ENCODE measurements at regions not wholly inside any gene's neighbourhood (a gene's known extent, or its start where the extent isn't known, plus 50 kb on each side); places are given as distances from the start of the nearest gene placed in this dataset.

DNA sequence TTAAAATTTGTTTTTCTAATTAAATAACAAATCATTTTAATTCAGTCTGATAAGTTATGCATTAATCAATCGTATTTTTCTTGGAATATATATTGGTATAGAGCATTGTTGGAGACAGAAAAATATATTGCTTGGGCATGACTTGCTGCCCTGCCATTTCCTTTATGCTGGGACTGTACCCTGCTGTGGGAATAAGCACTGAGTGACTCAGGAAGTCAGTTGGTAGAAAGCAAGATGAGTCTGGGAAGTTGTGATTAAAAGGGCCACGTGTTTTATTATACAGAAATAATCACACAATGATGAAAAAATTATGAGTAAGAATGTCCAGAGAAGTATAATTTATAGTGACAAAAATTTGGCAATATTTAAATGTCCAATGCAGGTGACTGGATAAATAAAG, 139.5 kb downstream of the KIF18A start:
- no peak for DNase-seq
- Mint-ChIP-seq H3K4me1 (ENCODE audit: low read depth, unreplicated experiment) (peaks cover 7% of the 10 kb centered on the region), H3K4me3 (ENCODE audit: unreplicated experiment) (no peak overlapping the region), H3K27me3 (ENCODE audit: insufficient read depth, unreplicated experiment) (no peaks in the 10 kb centered on the region), H3K9me3 (ENCODE audit: unreplicated experiment) (no peaks in the 10 kb centered on the region), H3K27ac (ENCODE audit: unreplicated experiment) (no peak overlapping the region), H3K36me3 (ENCODE audit: insufficient read depth, unreplicated experiment) (no peaks in the 10 kb centered on the region)
- Histone ChIP-seq H3K9me3 (no peaks in the 10 kb centered on the region), H3K27me3 (replicated peaks; ENCODE audit: control insufficient read depth, insufficient read depth, low read length) (no peaks in the 10 kb centered on the region), H3K36me3 (ENCODE audit: control insufficient read depth, insufficient read depth, low read length) (no peaks in the 10 kb centered on the region), H3K4me3 (ENCODE audit: low read depth, low read length) (no peak overlapping the region), H3K4me1 (peaks cover 15% of the 10 kb centered on the region; the same call in 1 of the 2 replicates)
- intact Hi-C loops (cut with micrococcal nuclease; ENCODE audit: unreplicated experiment): no loop called here
- CTCF ChIA-PET: no interaction called here
- POLR2A ChIA-PET: no interaction called here
- BruUV-seq (replicated peaks): no TSS peak
- TF ChIP-seq, protein P1, sequence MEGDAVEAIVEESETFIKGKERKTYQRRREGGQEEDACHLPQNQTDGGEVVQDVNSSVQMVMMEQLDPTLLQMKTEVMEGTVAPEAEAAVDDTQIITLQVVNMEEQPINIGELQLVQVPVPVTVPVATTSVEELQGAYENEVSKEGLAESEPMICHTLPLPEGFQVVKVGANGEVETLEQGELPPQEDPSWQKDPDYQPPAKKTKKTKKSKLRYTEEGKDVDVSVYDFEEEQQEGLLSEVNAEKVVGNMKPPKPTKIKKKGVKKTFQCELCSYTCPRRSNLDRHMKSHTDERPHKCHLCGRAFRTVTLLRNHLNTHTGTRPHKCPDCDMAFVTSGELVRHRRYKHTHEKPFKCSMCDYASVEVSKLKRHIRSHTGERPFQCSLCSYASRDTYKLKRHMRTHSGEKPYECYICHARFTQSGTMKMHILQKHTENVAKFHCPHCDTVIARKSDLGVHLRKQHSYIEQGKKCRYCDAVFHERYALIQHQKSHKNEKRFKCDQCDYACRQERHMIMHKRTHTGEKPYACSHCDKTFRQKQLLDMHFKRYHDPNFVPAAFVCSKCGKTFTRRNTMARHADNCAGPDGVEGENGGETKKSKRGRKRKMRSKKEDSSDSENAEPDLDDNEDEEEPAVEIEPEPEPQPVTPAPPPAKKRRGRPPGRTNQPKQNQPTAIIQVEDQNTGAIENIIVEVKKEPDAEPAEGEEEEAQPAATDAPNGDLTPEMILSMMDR (IDR thresholded peaks at IDR 0.05; ENCODE audit: insufficient read depth in 1 of 2, low read depth in 1 of 2, low read length in 1 of 2, severe bottlenecking in 1 of 2, unreplicated experiment in 1 of 2): no peak

DNA sequence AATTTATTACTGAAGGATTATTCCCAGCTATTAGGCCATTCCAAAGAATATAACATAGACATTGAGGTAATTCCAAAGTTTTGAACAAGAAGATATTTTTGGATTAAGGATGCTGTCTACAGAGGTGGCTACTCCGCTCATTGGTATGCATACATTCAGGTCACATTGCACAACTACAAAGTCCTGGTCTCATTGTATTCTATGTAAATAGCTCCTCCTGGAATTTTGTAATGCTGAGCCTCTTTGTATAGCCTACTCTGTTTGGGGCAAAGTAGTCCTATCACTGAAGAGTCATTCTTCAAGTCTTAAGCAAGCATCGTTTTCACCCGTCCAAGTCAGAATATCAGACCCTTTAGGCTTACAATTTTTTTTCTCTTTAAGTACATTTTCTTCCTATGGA, 142.4 kb downstream of the KIF18A start:
- POLR2A ChIA-PET: no interaction called here
- Mint-ChIP-seq H3K4me1 (ENCODE audit: low read depth, unreplicated experiment) (peaks cover 7% of the 10 kb centered on the region), H3K9me3 (ENCODE audit: unreplicated experiment) (no peaks in the 10 kb centered on the region), H3K4me3 (ENCODE audit: unreplicated experiment) (no peak overlapping the region), H3K36me3 (ENCODE audit: insufficient read depth, unreplicated experiment) (no peaks in the 10 kb centered on the region), H3K27me3 (ENCODE audit: insufficient read depth, unreplicated experiment) (no peaks in the 10 kb centered on the region), H3K27ac (ENCODE audit: unreplicated experiment) (no peak overlapping the region)
- Histone ChIP-seq H3K9me3 (no peaks in the 10 kb centered on the region), H3K4me1 (peaks cover 15% of the 10 kb centered on the region; the same call in 1 of the 2 replicates), H3K4me3 (ENCODE audit: low read depth, low read length) (no peak overlapping the region), H3K36me3 (ENCODE audit: control insufficient read depth, insufficient read depth, low read length) (no peaks in the 10 kb centered on the region), H3K27me3 (replicated peaks; ENCODE audit: control insufficient read depth, insufficient read depth, low read length) (no peaks in the 10 kb centered on the region)
- TF ChIP-seq, protein P1 (IDR thresholded peaks at IDR 0.05; ENCODE audit: insufficient read depth in 1 of 2, low read depth in 1 of 2, low read length in 1 of 2, severe bottlenecking in 1 of 2, unreplicated experiment in 1 of 2): no peak
- no TSS peak for BruUV-seq (replicated peaks)
- intact Hi-C loops (cut with micrococcal nuclease; ENCODE audit: unreplicated experiment): no loop called here
- peak in 1 of 2 experiments; percentile 32 for DNase-seq
- CTCF ChIA-PET: no interaction called here

DNA sequence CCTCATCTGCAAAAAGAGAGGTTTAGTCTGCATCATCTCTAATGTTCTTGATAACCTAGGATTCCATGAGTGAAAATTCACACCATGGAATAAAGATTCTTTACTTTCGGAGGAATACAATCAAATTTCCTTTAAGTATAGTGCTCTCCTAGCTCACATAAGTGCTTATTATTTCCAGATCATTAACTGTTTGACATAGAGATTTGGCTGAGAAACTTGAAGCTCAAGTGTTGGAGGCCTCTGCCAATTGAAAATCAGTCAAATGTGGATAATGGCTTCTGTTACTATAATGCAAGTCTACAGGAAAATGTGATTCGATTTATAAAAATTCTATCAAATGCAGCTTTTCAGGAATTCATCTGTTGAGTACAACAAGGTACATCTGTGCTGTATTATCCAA, 144.6 kb downstream of the KIF18A start:
- Histone ChIP-seq H3K9me3 (no peaks in the 10 kb centered on the region), H3K27me3 (replicated peaks; ENCODE audit: control insufficient read depth, insufficient read depth, low read length) (no peaks in the 10 kb centered on the region), H3K36me3 (ENCODE audit: control insufficient read depth, insufficient read depth, low read length) (no peaks in the 10 kb centered on the region), H3K4me3 (ENCODE audit: low read depth, low read length) (no peak overlapping the region), H3K4me1 (peaks cover 15% of the 10 kb centered on the region; the same call in 1 of the 2 replicates)
- DNase-seq: no peak
- Mint-ChIP-seq H3K9me3 (ENCODE audit: unreplicated experiment) (no peaks in the 10 kb centered on the region), H3K27ac (ENCODE audit: unreplicated experiment) (no peak overlapping the region), H3K27me3 (ENCODE audit: insufficient read depth, unreplicated experiment) (no peaks in the 10 kb centered on the region), H3K4me3 (ENCODE audit: unreplicated experiment) (no peak overlapping the region), H3K4me1 (ENCODE audit: low read depth, unreplicated experiment) (peaks cover 7% of the 10 kb centered on the region), H3K36me3 (ENCODE audit: insufficient read depth, unreplicated experiment) (no peaks in the 10 kb centered on the region)
- ChIA-PET CTCF (no interaction called here), POLR2A (no interaction called here)
- BruUV-seq (replicated peaks): no TSS peak
- TF ChIP-seq, protein P1 (IDR thresholded peaks at IDR 0.05; ENCODE audit: insufficient read depth in 1 of 2, low read depth in 1 of 2, low read length in 1 of 2, severe bottlenecking in 1 of 2, unreplicated experiment in 1 of 2): no peak
- intact Hi-C loops (cut with micrococcal nuclease; ENCODE audit: unreplicated experiment): no loop called here
